ENCODE measurements at regions not wholly inside any gene's neighbourhood (a gene's known extent, or its start where the extent isn't known, plus 50 kb on each side); places are given as distances from the start of the nearest gene placed in this dataset.

DNA sequence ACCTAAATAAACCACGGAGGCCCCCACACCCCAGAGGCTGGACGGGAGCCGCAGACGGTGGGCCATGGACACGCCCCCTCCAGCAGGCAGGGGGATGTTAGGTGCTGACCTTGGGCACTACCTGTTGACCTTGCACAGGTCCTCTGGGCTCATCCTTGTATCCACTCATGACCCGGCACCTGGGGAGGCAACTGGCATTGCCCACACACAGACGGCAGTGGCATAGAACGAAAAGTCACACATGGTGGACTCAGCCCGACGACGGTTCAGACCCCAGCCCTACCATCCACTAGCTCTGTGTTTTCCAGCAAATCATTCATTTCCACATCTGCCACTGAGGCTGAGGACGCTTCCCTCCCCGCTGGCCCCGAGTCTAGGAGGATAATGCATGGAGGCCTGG is 247.7 kb upstream of the PPP2R2D start:
- no CpG with 5 or more reads among the region's 14 CpGs for WGBS (ENCODE audit: extremely low coverage, insufficient read length, low lambda C conversion rate)
- no peak overlapping the region for H3K27ac Mint-ChIP-seq
- H3K36me3 Mint-ChIP-seq (ENCODE audit: insufficient read depth in 1 of 3, low read depth in 3 of 3): no peaks in the 10 kb centered on the region

More for the DNA sequence above, 247.7 kb upstream of the PPP2R2D start:
- Histone ChIP-seq H3K79me2 (ENCODE audit: insufficient read depth, low read length) (no peaks in the 10 kb centered on the region), H3K4me1 (ENCODE audit: insufficient read depth, low read length) (peaks cover 9% of the 10 kb centered on the region; the same call in 1 of the 2 replicates), H3K27me3 (ENCODE audit: insufficient read depth, low read length) (no peaks in the 10 kb centered on the region), H4K20me1 (ENCODE audit: control insufficient read depth, insufficient read depth, insufficient read length) (no peaks in the 10 kb centered on the region), H3K4me2 (ENCODE audit: insufficient read depth, insufficient read length, low read length) (no peak overlapping the region), H3T11ph (ENCODE audit: low read length) (no peak overlapping the region), H3K23ac (ENCODE audit: insufficient read length, low read depth, low read length) (no peak overlapping the region), H2AFZ (ENCODE audit: low read length) (no peak overlapping the region), H3K18ac (ENCODE audit: insufficient read length, low read depth, low read length) (no peak overlapping the region), H3K14ac (ENCODE audit: insufficient read depth, low read length) (no peak overlapping the region; the same call in 1 of the 2 replicates), H3K23me2 (ENCODE audit: insufficient read length, low read depth, low read length, poor library complexity, severe bottlenecking) (no peaks in the 10 kb centered on the region), H3K9ac (ENCODE audit: extremely low read depth, insufficient read length, low read length) (no peak overlapping the region), H2BK12ac (ENCODE audit: insufficient read length, low read depth, low read length) (no peak overlapping the region), H4K5ac (ENCODE audit: insufficient read length, low read depth, low read length) (no peak overlapping the region), H4K8ac (replicated peaks; ENCODE audit: insufficient read length, low read depth, low read length) (no peak overlapping the region), H2BK5ac (ENCODE audit: insufficient read length, low read length) (no peak overlapping the region), H3K79me1 (ENCODE audit: insufficient read depth, low read depth, low read length, poor library complexity, severe bottlenecking) (no peaks in the 10 kb centered on the region), H3K56ac (ENCODE audit: insufficient read length, low read depth, low read length) (no peak overlapping the region), H2BK20ac (ENCODE audit: low read depth, low read length, poor library complexity, severe bottlenecking) (no peak overlapping the region), H3K27ac (ENCODE audit: insufficient read length, low read depth, low read length) (no peak overlapping the region), H2AK5ac (ENCODE audit: insufficient read length, low read length) (no peak overlapping the region), H3K9me3 (ENCODE audit: control insufficient read depth, low read depth, low read length) (no peaks in the 10 kb centered on the region), H2BK120ac (ENCODE audit: low read depth, low read length, poor library complexity, severe bottlenecking) (no peak overlapping the region), H2BK15ac (ENCODE audit: low read depth, low read length) (no peak overlapping the region), H3K4ac (ENCODE audit: low read depth, low read length) (no peak overlapping the region), H4K91ac (ENCODE audit: insufficient read length, low read depth, low read length) (no peak overlapping the region)
- TF ChIP-seq, protein P1, sequence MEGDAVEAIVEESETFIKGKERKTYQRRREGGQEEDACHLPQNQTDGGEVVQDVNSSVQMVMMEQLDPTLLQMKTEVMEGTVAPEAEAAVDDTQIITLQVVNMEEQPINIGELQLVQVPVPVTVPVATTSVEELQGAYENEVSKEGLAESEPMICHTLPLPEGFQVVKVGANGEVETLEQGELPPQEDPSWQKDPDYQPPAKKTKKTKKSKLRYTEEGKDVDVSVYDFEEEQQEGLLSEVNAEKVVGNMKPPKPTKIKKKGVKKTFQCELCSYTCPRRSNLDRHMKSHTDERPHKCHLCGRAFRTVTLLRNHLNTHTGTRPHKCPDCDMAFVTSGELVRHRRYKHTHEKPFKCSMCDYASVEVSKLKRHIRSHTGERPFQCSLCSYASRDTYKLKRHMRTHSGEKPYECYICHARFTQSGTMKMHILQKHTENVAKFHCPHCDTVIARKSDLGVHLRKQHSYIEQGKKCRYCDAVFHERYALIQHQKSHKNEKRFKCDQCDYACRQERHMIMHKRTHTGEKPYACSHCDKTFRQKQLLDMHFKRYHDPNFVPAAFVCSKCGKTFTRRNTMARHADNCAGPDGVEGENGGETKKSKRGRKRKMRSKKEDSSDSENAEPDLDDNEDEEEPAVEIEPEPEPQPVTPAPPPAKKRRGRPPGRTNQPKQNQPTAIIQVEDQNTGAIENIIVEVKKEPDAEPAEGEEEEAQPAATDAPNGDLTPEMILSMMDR (conservative IDR thresholded peaks at IDR 0.05): no peak
- H3K4me3 Mint-ChIP-seq: no peak overlapping the region
- no peaks in the 10 kb centered on the region for H3K9me3 Mint-ChIP-seq
- H3K27me3 Mint-ChIP-seq (ENCODE audit: low read depth): peaks cover 10% of the 10 kb centered on the region
- H3K4me1 Mint-ChIP-seq: peaks cover 27 to 30% of the 10 kb centered on the region in 2 experiments
- no peak for DNase-seq
